ENCODE measurements at regions not wholly inside any gene's neighbourhood (a gene's known extent, or its start where the extent isn't known, plus 50 kb on each side); places are given as distances from the start of the nearest gene placed in this dataset.
"Not testable (repeated sequence)": the region's sequence is repeated elsewhere in the genome, so short reads cannot be mapped to it uniquely, and the experiment has no call there.

DNA sequence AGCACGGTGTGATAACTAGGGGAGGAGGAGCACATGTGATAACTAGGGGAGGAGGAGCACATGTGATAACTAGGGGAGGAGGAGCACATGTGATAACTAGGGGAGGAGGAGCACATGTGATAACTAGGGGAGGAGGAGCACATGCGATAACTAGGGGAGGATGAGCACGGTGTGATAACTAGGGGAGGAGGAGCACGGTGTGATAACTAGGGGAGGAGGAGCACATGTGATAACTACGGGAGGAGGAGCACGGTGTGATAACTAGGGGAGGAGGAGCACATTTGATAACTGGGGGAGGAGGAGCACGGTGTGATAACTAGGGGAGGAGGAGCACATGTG lies 85.7 kb downstream of the DACT2 start:
- TF ChIP-seq CTCF, POLR2A (IDR thresholded peaks at IDR 0.05): not testable (repeated sequence)

Measured in right lobe of liver (tissue), 4 donors.